Osteocyte (in vitro differentiated cells): ENCODE measurements at regions not wholly inside any gene's neighbourhood (a gene's known extent, or its start where the extent isn't known, plus 50 kb on each side); places are given as distances from the start of the nearest gene placed in this dataset.

ENCODE experiments used
- DNase-seq: peaks from one replicate; pipeline ENCODE4 v3.0.0; 2021; ENCODE audit warnings: mixed read lengths; ENCODE audit not compliant: unreplicated experiment; ENCODE audit errors: extremely low spot score
- H3K27ac Mint-ChIP-seq: one replicate; pipeline ENCODE4 v1.8.0; 2021; ENCODE audit warnings: mild to moderate bottlenecking, mixed read lengths; ENCODE audit not compliant: unreplicated experiment
- H3K27me3 Mint-ChIP-seq: one replicate; pipeline ENCODE4 v1.8.0; 2021; ENCODE audit warnings: mixed read lengths; ENCODE audit not compliant: unreplicated experiment
- H3K36me3 Mint-ChIP-seq: one replicate; pipeline ENCODE4 v1.8.0; 2021; ENCODE audit warnings: mixed read lengths; ENCODE audit not compliant: unreplicated experiment
- H3K4me1 Mint-ChIP-seq: one replicate; pipeline ENCODE4 v1.8.0; 2021; ENCODE audit warnings: mixed read lengths; ENCODE audit not compliant: unreplicated experiment
- H3K4me3 Mint-ChIP-seq: one replicate; pipeline ENCODE4 v1.8.0; 2021; ENCODE audit warnings: mild to moderate bottlenecking, moderate library complexity, mixed read lengths; ENCODE audit not compliant: unreplicated experiment
- H3K9me3 Mint-ChIP-seq: one replicate; pipeline ENCODE4 v1.8.0; 2021; ENCODE audit warnings: mixed read lengths; ENCODE audit not compliant: unreplicated experiment
- TF ChIP-seq, protein P1 (sequence below): fragments of 200-600 bp; sonication (generic); IDR thresholded peaks from 2 replicates; pipeline ENCODE4 v1.5.0; 2021; ENCODE audit warnings: antibody characterized with exemption, mild to moderate bottlenecking, moderate library complexity

DNA sequence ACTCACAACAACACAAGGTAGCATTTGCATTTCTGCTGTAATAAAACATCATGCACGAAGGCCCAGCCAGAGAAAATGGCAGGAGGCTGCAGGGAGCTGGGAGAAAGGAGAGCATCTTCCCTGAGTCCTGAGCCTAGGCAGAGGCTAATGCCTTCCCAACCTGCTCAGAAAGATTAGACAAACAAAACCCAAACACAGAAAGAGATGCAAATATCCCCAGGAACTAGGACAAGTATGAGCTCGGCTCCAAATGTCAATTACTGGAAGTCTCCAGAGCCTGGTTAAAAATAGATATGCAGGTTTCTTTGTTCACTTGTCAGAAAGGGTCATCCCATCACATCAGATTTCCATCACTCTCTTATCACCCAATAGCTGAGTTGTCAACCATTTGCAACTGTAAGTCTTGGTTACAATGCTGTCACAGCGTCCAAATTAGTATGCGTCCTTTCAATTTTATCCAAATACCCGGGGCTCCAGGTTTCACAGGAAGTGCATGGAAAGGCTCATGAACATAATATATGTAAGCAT lies 316.5 kb upstream of the CELF2 start:
- no peak for DNase-seq
- TF ChIP-seq, protein P1, sequence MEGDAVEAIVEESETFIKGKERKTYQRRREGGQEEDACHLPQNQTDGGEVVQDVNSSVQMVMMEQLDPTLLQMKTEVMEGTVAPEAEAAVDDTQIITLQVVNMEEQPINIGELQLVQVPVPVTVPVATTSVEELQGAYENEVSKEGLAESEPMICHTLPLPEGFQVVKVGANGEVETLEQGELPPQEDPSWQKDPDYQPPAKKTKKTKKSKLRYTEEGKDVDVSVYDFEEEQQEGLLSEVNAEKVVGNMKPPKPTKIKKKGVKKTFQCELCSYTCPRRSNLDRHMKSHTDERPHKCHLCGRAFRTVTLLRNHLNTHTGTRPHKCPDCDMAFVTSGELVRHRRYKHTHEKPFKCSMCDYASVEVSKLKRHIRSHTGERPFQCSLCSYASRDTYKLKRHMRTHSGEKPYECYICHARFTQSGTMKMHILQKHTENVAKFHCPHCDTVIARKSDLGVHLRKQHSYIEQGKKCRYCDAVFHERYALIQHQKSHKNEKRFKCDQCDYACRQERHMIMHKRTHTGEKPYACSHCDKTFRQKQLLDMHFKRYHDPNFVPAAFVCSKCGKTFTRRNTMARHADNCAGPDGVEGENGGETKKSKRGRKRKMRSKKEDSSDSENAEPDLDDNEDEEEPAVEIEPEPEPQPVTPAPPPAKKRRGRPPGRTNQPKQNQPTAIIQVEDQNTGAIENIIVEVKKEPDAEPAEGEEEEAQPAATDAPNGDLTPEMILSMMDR: no peak
- H3K27ac Mint-ChIP-seq: no peak overlapping the region
- no peak overlapping the region for H3K4me3 Mint-ChIP-seq
- no peaks in the 10 kb centered on the region for H3K27me3 Mint-ChIP-seq
- H3K9me3 Mint-ChIP-seq: no peaks in the 10 kb centered on the region
- H3K36me3 Mint-ChIP-seq: no peaks in the 10 kb centered on the region
- H3K4me1 Mint-ChIP-seq: no peaks in the 10 kb centered on the region

DNA sequence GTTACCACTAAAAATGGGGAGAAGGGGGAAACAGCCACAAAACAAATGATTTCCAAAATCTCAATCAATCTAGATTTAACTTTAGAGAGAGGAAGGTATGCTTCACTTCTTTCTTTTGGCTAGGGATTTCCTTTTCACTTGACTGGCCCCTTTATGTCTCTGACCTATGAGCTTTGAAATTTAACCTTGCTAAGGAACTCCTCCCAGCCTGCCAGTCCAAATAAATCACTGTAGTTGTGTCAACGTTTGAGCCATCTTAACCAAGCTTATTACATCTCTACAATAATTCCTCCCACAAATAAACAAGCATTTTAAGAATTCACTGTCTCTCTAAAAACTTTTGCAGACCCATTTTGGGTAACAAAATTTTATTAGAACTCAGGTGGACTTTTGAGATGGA lies 315.5 kb upstream of the CELF2 start:
- H3K4me1 Mint-ChIP-seq: no peaks in the 10 kb centered on the region
- TF ChIP-seq, protein P1: no peak
- no peak overlapping the region for H3K4me3 Mint-ChIP-seq
- no peaks in the 10 kb centered on the region for H3K9me3 Mint-ChIP-seq
- no peaks in the 10 kb centered on the region for H3K27me3 Mint-ChIP-seq
- no peak for DNase-seq
- H3K27ac Mint-ChIP-seq: no peak overlapping the region
- H3K36me3 Mint-ChIP-seq: no peaks in the 10 kb centered on the region

DNA sequence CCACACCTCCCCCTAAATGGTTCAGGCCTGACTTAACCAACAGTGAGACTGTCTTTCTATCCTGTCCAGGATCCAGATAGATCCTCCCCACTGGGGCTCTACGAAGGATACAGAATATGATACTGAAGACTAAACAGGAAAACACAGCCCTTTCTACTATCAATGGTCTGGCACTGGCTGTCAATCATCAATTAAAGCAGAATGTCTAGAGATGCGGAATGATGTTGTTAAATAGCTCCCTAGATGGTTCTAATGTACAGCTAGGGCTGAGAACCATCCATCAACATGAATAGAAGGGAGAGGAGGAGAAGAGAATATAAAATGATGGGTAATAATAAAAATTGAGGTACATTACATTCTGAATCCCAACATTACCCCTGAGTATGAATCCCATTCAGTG lies 314.3 kb upstream of the CELF2 start:
- TF ChIP-seq, protein P1: no peak
- no peaks in the 10 kb centered on the region for H3K36me3 Mint-ChIP-seq
- no peaks in the 10 kb centered on the region for H3K4me1 Mint-ChIP-seq
- DNase-seq: no peak
- no peaks in the 10 kb centered on the region for H3K27me3 Mint-ChIP-seq
- H3K27ac Mint-ChIP-seq: no peak overlapping the region
- no peak overlapping the region for H3K4me3 Mint-ChIP-seq
- H3K9me3 Mint-ChIP-seq: no peaks in the 10 kb centered on the region

DNA sequence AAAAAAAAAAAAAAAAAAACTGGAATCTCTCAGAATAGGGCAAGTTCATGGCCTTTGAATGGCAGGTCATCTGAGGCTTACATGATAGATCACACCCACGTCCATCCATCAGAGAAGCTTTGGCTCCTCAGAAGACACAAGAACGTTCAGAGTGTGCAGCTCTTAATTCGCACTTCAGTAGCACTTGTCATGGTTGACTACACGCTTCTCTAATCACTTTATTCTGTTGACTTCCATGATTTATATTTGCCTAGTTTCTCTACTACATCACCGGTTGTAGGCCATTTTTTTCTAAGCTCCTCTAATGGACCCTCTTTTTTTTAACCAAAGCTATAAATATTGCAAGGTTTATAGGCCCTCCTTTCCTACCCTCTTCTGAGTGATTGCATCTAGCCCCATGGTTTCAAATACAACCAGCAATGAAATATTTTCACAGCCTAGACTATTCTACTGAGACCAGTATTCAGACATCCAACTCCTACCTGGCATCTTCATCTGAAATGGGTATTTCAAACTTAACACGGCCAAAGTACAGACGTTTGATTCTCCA lies 305.4 kb upstream of the CELF2 start:
- DNase-seq: no peak
- Mint-ChIP-seq H3K9me3 (no peaks in the 10 kb centered on the region), H3K27ac (no peak overlapping the region), H3K4me3 (no peak overlapping the region), H3K36me3 (no peaks in the 10 kb centered on the region), H3K27me3 (no peaks in the 10 kb centered on the region), H3K4me1 (peaks cover 16% of the 10 kb centered on the region)
- TF ChIP-seq, protein P1: no peak

DNA sequence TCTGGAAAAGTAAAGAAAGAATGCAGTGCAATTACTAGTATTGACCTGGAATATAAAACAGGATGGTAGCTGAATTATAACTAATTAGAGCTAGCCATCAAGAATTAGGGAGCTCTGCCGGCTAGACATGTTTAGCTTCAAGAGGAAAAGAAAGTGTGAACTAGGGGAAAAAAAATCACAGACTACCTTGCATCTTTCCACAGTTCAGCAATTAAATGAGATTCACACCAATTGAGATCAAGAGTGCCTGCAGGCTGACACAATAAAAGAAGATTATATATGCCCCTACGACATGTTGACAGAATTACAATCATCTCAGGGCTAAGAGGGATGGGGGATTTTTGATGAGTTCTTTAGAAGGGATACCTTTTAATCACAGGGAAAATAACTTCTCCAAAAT lies 303.3 kb upstream of the CELF2 start:
- Mint-ChIP-seq H3K27ac (no peak overlapping the region), H3K9me3 (no peaks in the 10 kb centered on the region), H3K36me3 (no peaks in the 10 kb centered on the region), H3K27me3 (no peaks in the 10 kb centered on the region), H3K4me1 (peaks cover 14% of the 10 kb centered on the region), H3K4me3 (no peak overlapping the region)
- TF ChIP-seq, protein P1: no peak
- no peak for DNase-seq
